NAMALWA (cell line): ENCODE measurements at regions not wholly inside any gene's neighbourhood (a gene's known extent, or its start where the extent isn't known, plus 50 kb on each side); places are given as distances from the start of the nearest gene placed in this dataset.
"Not testable (repeated sequence)": the region's sequence is repeated elsewhere in the genome, so short reads cannot be mapped to it uniquely, and the experiment has no call there.

Experiments
- DNase-seq: peaks from one replicate; pipeline ENCODE4 v3.0.0-alpha.2; 2015; ENCODE audit warnings: low spot score

- DNase-seq: no peak
Measured at GRCh38 chr10:63077800-63078199, 55.3 kb upstream of the NRBF2 start.

- no peak for DNase-seq
Measured at GRCh38 chr10:63072951-63073350, 60.2 kb upstream of the NRBF2 start.

DNA sequence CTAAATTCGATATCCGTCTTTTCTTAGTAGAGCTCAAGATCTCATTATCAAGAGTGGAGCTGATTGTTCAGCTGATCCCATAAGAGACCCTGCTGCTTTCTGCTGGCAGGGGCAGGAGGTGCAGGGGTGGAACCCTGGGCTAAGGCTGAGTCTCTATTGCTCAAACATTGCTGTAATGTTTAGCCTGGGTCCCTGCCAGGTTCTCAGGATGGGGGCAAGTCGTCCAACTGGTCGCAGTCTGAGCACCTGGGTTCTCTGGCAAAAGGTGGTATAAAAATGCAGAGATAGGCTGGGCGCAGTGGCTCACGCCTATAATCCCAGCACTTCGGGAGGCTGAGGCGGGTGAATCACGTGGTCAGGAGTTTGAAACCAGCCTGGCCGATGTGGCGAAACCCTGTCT lies 62.0 kb upstream of the NRBF2 start:
- no peak for DNase-seq

DNA sequence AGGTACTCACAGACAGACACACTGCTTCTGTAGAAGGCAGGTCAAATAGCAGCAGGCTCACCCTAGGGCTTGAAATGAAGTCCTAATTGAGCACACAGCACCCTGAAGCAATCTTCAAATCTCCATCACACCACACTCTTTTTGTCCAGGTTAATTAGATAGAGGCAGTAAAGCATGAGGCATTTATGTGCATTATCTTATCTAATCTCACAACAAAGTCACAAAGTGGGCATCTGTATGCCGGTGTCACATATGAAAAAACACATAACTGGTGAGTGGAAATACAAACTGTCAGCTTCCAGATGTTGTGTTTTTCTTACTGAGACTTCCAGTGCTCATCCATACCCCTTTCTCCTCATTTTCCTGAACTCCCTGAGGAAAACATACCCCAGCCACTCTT lies 63.8 kb upstream of the NRBF2 start:
- no peak for DNase-seq

GRCh38 chr10:63068246-63068645 lies 64.9 kb upstream of the NRBF2 start:
- no peak for DNase-seq

DNA sequence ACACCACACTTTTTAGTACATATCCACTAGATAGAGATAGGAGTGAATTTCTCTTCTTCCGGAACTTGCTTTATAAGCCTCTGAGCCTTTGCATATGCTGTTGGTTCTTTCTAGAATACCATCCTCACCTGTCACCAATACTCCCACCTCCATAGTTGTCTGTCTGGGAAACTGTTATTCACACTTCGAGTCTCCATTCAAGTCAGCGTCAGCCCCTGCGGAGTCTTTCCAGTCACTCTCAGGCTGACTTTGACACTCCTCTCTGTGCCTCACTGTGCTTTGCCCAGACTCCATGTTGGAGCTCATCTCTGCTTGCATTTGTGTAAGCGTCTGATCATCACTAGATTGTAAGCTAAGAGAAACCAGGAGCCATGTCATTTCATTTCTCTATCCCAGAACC lies 66.5 kb upstream of the NRBF2 start:
- DNase-seq: no peak

DNA sequence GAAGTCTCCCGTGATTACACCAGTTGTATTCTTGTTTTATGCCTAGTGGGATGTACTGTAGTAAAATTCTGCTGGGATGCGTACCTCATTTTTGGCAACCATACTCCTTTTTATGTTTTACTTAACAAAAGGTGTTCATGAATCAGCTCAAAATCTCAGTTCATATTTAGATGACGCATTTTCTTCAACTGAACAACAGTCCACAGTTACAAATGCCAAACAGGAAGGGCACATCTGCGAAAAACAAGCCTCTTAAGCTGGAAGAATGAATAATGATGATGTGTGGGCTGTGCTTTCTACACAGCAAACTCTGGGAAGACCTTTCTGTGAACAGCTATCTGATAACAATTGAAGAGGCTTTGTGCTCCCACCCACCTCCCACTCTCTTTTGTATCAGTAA lies 68.4 kb upstream of the NRBF2 start:
- DNase-seq: no peak

DNA sequence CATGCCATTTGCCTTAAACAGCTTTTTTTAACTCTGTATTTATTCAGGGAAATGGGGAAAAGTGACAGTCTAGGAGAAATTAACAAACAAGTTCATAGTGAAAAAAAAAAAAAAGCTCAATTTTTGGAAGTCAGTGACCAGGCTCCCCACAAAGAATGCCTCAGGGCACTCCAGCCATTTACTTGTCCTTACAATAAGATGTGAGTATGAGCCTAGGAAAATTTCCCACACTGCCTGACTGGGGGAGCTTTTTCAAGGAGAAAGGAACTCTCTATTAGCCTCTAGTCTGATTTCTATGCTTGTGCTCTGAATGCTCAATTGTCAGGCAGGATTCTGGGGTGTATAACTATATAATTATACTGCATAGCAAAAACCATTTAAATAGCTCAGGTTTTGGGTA lies 74.9 kb upstream of the NRBF2 start:
- DNase-seq: no peak

- no peak for DNase-seq
Measured at GRCh38 chr10:63057509-63057908, 75.6 kb upstream of the NRBF2 start.

DNA sequence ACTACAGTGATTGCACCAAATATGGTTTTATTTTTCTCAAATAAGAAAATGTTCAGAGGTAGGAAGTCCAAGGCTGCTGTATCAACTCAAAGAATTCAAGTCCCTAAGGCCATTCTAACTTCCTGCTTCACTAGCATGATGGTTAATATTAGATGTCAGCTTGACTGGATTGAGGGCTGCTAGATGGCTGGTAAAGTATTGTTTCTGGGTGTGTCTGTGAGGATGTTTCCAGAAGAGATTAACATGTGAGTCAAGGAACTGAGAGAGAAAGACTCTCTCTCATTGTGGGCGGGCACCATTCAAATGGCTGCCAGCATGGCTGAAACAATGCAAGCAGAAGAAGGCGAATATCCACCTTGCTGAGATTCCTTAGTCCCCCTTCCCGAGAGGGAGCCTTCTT lies 77.4 kb upstream of the NRBF2 start:
- DNase-seq: no peak

DNA sequence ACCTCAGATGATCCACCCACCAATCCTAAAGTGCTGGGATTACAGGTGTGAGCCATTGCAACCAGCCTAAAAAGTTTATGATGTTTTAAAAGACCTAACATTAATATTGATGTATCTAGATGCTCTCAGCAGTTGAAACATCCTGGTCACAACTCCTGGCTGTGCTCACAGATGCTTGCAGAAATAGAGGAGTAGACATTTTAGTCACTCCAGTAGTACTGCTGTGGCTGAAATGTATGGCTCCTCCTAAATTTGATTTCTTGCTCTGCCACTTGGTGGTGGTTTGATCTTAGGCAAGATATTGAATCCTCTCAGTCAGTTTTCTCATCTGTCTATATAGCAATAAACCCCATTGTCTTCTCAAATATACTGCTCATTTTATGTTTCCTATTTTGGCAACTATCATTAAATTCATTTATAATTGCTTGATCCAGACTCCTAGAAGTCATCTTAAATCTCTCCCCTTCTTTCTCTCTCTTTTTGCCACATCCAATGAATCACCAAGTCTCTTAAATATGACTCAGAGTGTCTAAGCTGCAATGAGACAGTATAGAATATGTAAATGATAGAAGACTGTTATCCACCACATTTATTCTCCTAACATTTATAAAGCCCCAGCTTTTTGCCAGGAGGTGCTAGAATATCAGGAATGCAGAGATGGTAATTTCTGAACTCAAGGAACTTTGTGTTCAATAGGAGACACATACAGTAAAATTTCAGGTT lies 78.1 kb upstream of the NRBF2 start:
- no peak for DNase-seq

GRCh38 chr10:63052083-63052482 lies 81.0 kb upstream of the NRBF2 start:
- DNase-seq: no peak

DNA sequence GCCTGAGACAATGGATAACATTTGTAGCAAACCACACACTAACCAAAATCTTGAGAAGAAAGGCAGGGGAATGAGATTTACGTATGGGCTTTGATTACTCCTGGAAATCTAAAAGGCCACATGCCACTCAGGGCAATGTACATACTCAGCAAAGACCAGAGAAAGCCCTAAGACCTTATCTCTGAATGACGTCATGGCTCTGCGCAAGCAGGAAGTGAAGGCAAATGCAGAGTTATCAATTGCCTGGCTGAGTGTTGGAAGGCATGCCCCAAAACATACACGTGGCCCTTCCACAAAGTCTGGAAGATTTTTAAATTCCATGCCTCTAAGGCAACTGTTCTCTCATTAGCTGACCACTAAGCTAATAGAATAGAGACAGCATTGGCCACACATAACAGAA lies 90.9 kb upstream of the NRBF2 start:
- DNase-seq: no peak

DNA sequence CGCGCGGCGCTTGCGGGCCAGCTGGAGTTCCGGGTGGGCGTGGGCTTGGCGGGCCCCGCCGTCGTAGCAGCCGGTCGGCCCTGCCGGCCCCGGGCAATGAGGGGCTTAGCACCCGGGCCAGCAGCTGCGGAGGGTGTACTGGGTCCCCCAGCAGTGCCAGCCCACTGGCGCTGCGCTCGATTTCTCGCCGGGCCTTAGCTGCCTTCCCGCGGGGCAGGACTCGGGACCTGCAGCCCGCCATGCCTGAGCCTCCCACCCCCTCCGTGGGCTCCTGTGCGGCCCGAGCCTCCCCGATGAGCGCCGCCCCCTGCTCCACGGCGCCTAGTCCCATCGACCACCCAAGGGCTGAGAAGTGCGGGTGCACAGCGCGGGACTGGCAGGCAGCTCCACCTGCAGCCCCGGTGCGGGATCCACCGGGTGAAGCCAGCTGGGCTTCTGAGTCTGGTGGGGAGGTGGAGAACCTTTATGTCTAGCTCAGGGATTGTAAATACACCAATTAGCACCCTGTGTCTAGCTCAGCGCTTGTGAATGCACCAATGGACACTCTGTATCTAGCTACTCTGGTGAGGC lies 99.4 kb upstream of the NRBF2 start:
- DNase-seq: not testable (repeated sequence)

DNA sequence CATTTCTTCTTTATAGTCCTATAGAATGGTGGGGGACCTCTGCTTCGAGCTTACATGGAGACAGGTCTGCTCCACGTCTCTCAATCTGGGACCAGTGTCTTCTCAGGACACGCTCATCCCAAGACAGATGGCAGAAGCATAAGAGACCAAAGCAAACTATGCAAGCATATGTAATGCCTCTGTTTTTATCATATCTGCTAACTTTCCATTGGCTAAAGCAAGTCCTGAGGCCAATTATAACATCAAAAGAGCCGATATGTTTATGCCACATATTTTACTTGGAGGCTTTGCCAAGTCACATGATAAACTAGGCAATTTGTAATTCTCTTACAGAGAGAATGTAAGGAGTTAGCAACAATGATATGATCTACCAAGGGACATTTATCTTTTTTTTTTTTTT lies 102.6 kb upstream of the NRBF2 start:
- DNase-seq: no peak

DNA sequence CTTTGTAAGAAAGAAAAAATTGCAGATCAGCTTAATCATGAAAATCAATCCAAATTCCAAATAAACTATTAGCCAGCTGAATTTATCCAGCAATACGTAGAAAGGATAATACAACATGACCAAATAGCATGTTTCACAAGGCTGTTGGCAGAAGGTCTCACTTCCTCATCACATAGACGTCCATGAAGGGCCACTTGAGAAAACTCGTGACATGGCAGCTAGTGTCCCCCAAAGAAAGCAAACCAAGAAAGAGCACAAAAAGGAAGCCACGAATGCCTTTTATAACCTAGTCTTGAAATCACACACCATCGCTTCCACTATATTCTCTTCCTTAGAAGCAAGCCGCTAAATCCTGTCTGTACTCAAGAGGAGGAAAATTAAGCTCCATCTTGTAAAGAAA lies 105.6 kb upstream of the NRBF2 start:
- no peak for DNase-seq

GRCh38 chr10:63021225-63021624 lies 111.9 kb upstream of the NRBF2 start:
- DNase-seq: no peak

DNA sequence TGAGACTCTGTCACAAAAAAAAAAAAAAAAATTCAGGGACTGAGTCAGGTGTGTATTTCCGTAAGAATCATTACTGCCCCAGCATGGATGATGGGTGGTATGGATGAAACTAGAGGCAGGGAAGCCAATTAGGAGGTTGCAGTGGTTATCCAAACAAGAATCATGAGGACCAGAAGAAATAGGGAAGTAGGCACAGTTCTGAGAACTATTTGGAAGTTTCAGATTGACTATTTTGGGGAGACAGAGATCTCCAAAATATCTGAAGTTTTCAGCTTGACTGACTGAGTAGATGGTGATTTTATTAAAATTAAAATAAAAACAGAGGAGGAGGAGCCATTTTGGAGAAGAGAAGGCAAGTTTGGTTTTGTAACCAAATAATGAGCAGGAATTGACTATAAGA lies 119.4 kb upstream of the NRBF2 start:
- no peak for DNase-seq

- no peak for DNase-seq
Measured at GRCh38 chr10:63012623-63013022, 120.5 kb upstream of the NRBF2 start.

- no peak for DNase-seq
Measured at GRCh38 chr10:63010203-63010602, 122.9 kb upstream of the NRBF2 start.

GRCh38 chr10:63008491-63008890 lies 124.6 kb upstream of the NRBF2 start:
- DNase-seq: no peak

DNA sequence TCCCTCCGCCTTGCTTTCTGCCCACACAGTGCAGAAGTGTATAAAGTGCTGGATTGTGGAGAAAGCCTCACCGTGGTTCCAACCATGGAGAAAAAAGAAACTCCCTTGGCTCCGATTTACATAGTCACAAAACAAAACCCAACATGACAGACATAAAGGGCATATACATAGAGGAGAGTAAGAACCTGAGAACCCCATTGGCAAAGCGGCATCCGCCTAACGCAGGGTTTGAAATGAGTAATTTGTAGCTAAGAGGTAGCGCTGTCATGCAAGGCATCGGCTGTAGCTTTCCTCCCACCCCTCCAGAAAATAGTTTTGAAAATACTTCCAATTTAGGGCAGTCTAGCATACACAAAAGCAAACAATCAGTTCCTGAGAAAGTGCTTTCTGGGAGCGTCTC lies 126.0 kb upstream of the NRBF2 start:
- no peak for DNase-seq

DNA sequence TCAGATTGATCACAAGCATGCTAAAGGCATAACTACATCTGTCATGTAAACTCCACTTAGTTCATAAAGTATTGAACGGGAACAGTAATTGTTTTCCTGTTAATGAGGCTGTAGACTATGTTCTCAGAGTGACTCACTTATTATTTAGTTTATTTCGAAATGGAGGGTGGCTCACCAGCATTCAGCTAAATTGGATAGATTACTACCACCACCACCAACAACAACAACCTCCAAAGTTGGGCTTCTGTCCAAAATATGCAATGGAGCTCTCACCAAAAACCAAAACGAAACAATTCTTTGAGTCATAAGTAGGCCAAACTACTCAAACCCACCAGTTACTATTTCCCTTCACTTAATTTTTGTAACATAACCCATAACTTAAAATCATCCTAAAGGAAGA lies 127.9 kb upstream of the NRBF2 start:
- no peak for DNase-seq

DNA sequence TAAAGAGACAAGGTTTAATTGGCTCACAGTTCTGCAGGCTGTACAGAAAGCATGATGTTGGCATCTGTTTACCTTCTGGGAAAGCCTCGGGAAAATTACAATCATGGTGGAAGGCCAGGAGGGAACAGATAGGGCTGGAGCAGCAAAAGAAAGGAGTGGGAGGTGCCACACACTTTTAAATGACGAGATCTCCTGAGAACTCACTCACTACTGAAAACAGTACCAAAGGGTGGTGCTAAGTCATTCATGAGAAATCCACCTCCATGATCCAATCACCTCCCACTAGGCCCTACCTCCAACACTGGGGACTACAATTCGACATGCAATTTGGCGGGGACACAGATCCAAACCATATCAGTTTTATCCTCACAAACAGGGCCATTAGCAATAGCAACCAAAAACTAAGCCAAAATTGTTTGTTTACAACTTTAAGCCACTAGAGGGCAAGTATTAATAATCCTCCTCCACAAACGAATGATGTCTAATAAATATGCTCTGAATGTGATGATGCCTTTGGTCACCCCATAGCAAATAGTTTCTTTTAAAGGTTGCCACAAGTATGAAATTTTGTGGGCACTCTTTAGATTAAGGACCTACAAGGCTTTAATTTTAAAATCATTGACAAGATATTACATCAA lies 129.2 kb upstream of the NRBF2 start:
- peak; percentile 53 for DNase-seq
